GM12891 (cell line): ENCODE measurements at regions not wholly inside any gene's neighbourhood (a gene's known extent, or its start where the extent isn't known, plus 50 kb on each side); places are given as distances from the start of the nearest gene placed in this dataset.

Experiments
- PAX5 ChIP-seq: IDR thresholded peaks from 2 replicates; pipeline ENCODE4 v1.6.1; 2011; ENCODE audit warnings: low read length, moderate library complexity, mild to moderate bottlenecking; ENCODE audit not compliant: insufficient read depth, severe bottlenecking
- POLR2A ChIP-seq: IDR thresholded peaks from 2 replicates; pipeline ENCODE4 v1.6.1; 2011; ENCODE audit warnings: low read depth, low read length, control low read depth
- POLR2AphosphoS5 ChIP-seq: IDR thresholded peaks from 2 replicates; pipeline ENCODE4 v1.6.1; 2011; ENCODE audit warnings: low read depth, low read length, control low read depth
- POU2F2 ChIP-seq: IDR thresholded peaks from 2 replicates; pipeline ENCODE4 v1.6.1; 2011; ENCODE audit warnings: low read depth, mild to moderate bottlenecking, control low read depth, low read length, moderate library complexity
- SPI1 ChIP-seq: IDR thresholded peaks from 2 replicates; pipeline ENCODE4 v1.6.1; 2011; ENCODE audit warnings: low read depth, low read length, control low read depth
- TAF1 ChIP-seq: IDR thresholded peaks from 2 replicates; pipeline ENCODE4 v1.6.1; 2011; ENCODE audit warnings: low read depth, low read length, control low read depth

DNA sequence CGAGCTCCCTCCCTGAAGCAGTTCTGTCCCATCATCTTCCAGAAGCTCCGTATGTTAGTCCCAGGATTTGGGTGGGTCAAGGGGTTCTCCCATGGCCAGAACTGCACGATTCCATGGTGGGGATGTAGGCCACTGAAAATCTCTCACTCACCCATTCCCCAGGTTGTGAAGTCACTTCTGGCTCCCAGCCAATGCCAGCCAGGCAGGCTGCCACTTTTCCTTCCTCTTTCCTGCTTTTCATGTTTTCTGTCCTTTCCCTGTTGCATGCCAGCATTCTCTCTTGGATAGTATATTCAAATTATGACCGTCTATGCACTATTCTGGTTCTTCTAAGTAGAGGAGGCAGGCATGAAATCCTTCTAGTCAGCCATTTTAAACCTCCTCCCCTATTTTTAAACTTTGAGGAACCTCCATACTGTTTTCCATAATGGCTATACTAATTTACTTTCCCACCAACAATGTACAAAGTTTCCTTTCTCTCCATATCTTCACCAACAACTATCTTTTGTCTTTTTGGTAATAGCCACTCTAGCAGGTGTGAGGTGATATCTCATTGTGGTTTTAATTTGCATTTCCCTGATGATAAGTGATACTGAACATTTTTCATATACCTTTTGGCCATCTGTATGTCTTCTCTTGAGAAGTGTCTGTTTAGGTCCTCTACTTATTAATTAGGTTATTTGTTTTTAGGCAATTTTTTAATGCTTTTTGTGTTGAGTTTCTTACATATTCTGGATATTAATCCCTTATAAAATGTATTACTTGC is 182.1 kb upstream of the TET2 start:
- TF ChIP-seq POLR2AphosphoS5 (no peak), POLR2A (no peak), SPI1 (no peak), TAF1 (no peak), PAX5 (no peak), POU2F2 (no peak)
